Suprapubic skin (tissue), 4 donors: ENCODE measurements at regions not wholly inside any gene's neighbourhood (a gene's known extent, or its start where the extent isn't known, plus 50 kb on each side); places are given as distances from the start of the nearest gene placed in this dataset.

Source experiments
- DNase-seq, 2 donors: peaks; one replicate each; pipeline ENCODE4 v3.0.0-alpha.2; 2019; ENCODE audit warnings: low spot score in 2 of 2
- H3K27ac ChIP-seq: fragments of 200-600 bp; sonication (generic); one replicate; pipeline ENCODE4 v1.5.1; 2019
- H3K27me3 ChIP-seq: fragments of 200-600 bp; sonication (generic); one replicate; pipeline ENCODE4 v1.5.1; 2019
- H3K36me3 ChIP-seq: fragments of 200-600 bp; sonication (generic); one replicate; pipeline ENCODE4 v1.5.1; 2019
- H3K4me1 ChIP-seq: fragments of 200-600 bp; sonication (generic); one replicate; pipeline ENCODE4 v1.5.1; 2019
- H3K4me3 ChIP-seq: fragments of 200-600 bp; sonication (generic); one replicate; pipeline ENCODE4 v1.5.1; 2019; ENCODE audit warnings: mild to moderate bottlenecking
- H3K9me3 ChIP-seq: fragments of 200-600 bp; sonication (generic); one replicate; pipeline ENCODE4 v1.5.1; 2019
- CTCF ChIP-seq, 2 donors: fragments of 200-600 bp in 1 of 2; fragments of 450-650 bp in 1 of 2; sonication (generic) in 1 of 2; IDR thresholded peaks; one replicate each; pipeline ENCODE4 v1.5.1; 2016 to 2019; ENCODE audit warnings: antibody characterized with exemption in 2 of 2, mild to moderate bottlenecking in 1 of 2, moderate library complexity in 1 of 2
- EP300 ChIP-seq: sonication (generic); formaldehyde crosslinking; IDR thresholded peaks from one replicate; pipeline ENCODE4 v1.6.1; 2017; ENCODE audit warnings: antibody characterized with exemption
- POLR2A ChIP-seq, 2 donors: fragments of 450-650 bp; IDR thresholded peaks; one replicate each; pipeline ENCODE4 v1.6.1; 2017; ENCODE audit warnings: antibody characterized with exemption in 2 of 2, mild to moderate bottlenecking in 2 of 2, moderate library complexity in 2 of 2
- POLR2AphosphoS5 ChIP-seq, 3 donors: sonication (generic); formaldehyde crosslinking; IDR thresholded peaks; one replicate each; pipeline ENCODE4 v1.6.1; 2017; ENCODE audit warnings: antibody characterized with exemption in 3 of 3
- WGBS: methylation state at CpG from one replicate; pipeline ENCODE4 v1.1.5; 2018; 5-methylcytosine and 5-hydroxymethylcytosine counted together

- H3K27ac ChIP-seq: no peak overlapping the region
- no peaks in the 10 kb centered on the region for H3K36me3 ChIP-seq
- no peaks in the 10 kb centered on the region for H3K9me3 ChIP-seq
- H3K4me3 ChIP-seq: no peak overlapping the region
- TF ChIP-seq POLR2AphosphoS5 (IDR thresholded peaks at IDR 0.05): no peak
- TF ChIP-seq EP300: no peak
- TF ChIP-seq CTCF (IDR thresholded peaks at IDR 0.05): no peak
- peaks cover 30% of the 10 kb centered on the region for H3K27me3 ChIP-seq
- peak; percentile 32 to 77 for DNase-seq
- 78% methylated on average over 11 of the region's 25 CpGs for WGBS
- H3K4me1 ChIP-seq: no peaks in the 10 kb centered on the region
Observed at GRCh38 chr22:49238181-49239141, 589.2 kb downstream of the BRD1 start.

- Histone ChIP-seq H3K27me3 (peaks cover 31% of the 10 kb centered on the region), H3K27ac (no peak overlapping the region), H3K36me3 (no peaks in the 10 kb centered on the region), H3K4me1 (no peaks in the 10 kb centered on the region), H3K4me3 (no peak overlapping the region), H3K9me3 (no peaks in the 10 kb centered on the region)
- TF ChIP-seq POLR2AphosphoS5 (IDR thresholded peaks at IDR 0.05) (no peak), CTCF (IDR thresholded peaks at IDR 0.05) (no peak)
- WGBS: 60% methylated on average over 5 of the region's 7 CpGs
- no peak for DNase-seq
Observed at GRCh38 chr22:49237703-49238102, 590.0 kb downstream of the BRD1 start.

GRCh38 chr22:49237279-49237678 lies 590.4 kb downstream of the BRD1 start:
- H3K9me3 ChIP-seq: no peaks in the 10 kb centered on the region
- 77% methylated on average over 3 of the region's 3 CpGs for WGBS

GRCh38 chr22:49236541-49237075 lies 591.1 kb downstream of the BRD1 start:
- Histone ChIP-seq H3K9me3 (no peaks in the 10 kb centered on the region), H3K27ac (no peak overlapping the region), H3K4me1 (no peaks in the 10 kb centered on the region), H3K4me3 (no peak overlapping the region), H3K27me3 (peaks cover 38% of the 10 kb centered on the region), H3K36me3 (no peaks in the 10 kb centered on the region)
- 87% methylated on average over 11 of the region's 11 CpGs for WGBS
- TF ChIP-seq EP300 (no peak), POLR2AphosphoS5 (IDR thresholded peaks at IDR 0.05) (no peak), CTCF (IDR thresholded peaks at IDR 0.05) (no peak), POLR2A (IDR thresholded peaks at IDR 0.05) (no peak)
- DNase-seq: peak in 1 of 2 donors; percentile 39

More at GRCh38 chr22:49237279-49237678, 590.4 kb downstream of the BRD1 start:
- Histone ChIP-seq H3K4me1 (no peaks in the 10 kb centered on the region), H3K36me3 (no peaks in the 10 kb centered on the region), H3K4me3 (no peak overlapping the region), H3K27me3 (peaks cover 33% of the 10 kb centered on the region), H3K27ac (no peak overlapping the region)
- TF ChIP-seq EP300 (no peak), CTCF (IDR thresholded peaks at IDR 0.05) (no peak), POLR2A (IDR thresholded peaks at IDR 0.05) (no peak), POLR2AphosphoS5 (IDR thresholded peaks at IDR 0.05) (no peak)
- DNase-seq: peak in 1 of 2 donors; percentile 33
